SU-DHL-6 (cell line): ENCODE measurements at regions not wholly inside any gene's neighbourhood (a gene's known extent, or its start where the extent isn't known, plus 50 kb on each side); places are given as distances from the start of the nearest gene placed in this dataset.
A peak's percentile ranks its signal among the peaks of the same experiment; 100 is the strongest.

Experiments used
- H2AFZ ChIP-seq: fragments of 200-600 bp; sonication (generic); 2 replicates; pipeline ENCODE4 v1.6.1; 2014; ENCODE audit warnings: low read depth, mild to moderate bottlenecking, moderate library complexity, mixed read lengths, antibody characterized with exemption, low read length; ENCODE audit not compliant: severe bottlenecking
- H3F3A ChIP-seq: fragments of 200-600 bp; shearing (Covaris generic); 2 replicates; pipeline ENCODE4 v1.6.0; 2016; ENCODE audit warnings: antibody characterized with exemption, mild to moderate bottlenecking; ENCODE audit not compliant: insufficient read depth
- H3K27ac ChIP-seq: fragments of 200-600 bp; sonication (generic); 2 replicates; pipeline ENCODE4 v1.5.1; 2016; ENCODE audit warnings: low read depth, mild to moderate bottlenecking, low read length, moderate library complexity, mixed read lengths
- H3K27me3 ChIP-seq: fragments of 200-600 bp; sonication (generic), shearing (Covaris generic); 2 replicates; pipeline ENCODE4 v1.6.0; 2014; ENCODE audit warnings: mild to moderate bottlenecking, low read length
- H3K36me3 ChIP-seq: fragments of 200-600 bp; sonication (generic); 2 replicates; pipeline ENCODE4 v1.6.1; 2014; ENCODE audit warnings: mild to moderate bottlenecking, low read length, mixed read lengths
- H3K4me2 ChIP-seq: fragments of 300-600, 200-600 bp; shearing (Covaris generic), sonication (generic); 2 replicates; pipeline ENCODE4 v1.6.0; 2014; ENCODE audit warnings: low read length, low read depth, mild to moderate bottlenecking; ENCODE audit not compliant: poor library complexity, severe bottlenecking
- H3K4me3 ChIP-seq: fragments of 200-600 bp; sonication (generic); 2 replicates; pipeline ENCODE4 v1.5.1; 2014; ENCODE audit warnings: antibody characterized with exemption, low read length, mild to moderate bottlenecking, mixed read lengths; ENCODE audit not compliant: insufficient read depth, poor library complexity, severe bottlenecking
- H3K79me2 ChIP-seq: fragments of 200-600 bp; sonication (generic); 2 replicates; pipeline ENCODE4 v1.6.1; 2014; ENCODE audit warnings: mild to moderate bottlenecking, low read length, moderate library complexity; ENCODE audit not compliant: insufficient read depth
- H3K9ac ChIP-seq: fragments of 200-600 bp; sonication (generic); 2 replicates; pipeline ENCODE4 v1.7.0; 2014; ENCODE audit warnings: mild to moderate bottlenecking, low read length
- H3K9me2 ChIP-seq: fragments of 200-600 bp; sonication (generic); replicated peaks from 2 replicates; pipeline ENCODE4 v1.6.1; 2014; ENCODE audit warnings: low read length; ENCODE audit not compliant: insufficient read depth
- H3K9me3 ChIP-seq: fragments of 200-600 bp; sonication (generic); 2 replicates; pipeline ENCODE4 v1.6.1; 2014; ENCODE audit warnings: low read length, mixed read lengths; ENCODE audit not compliant: insufficient read depth
- H4K20me1 ChIP-seq: fragments of 200-600 bp; sonication (generic); 2 replicates; pipeline ENCODE4 v1.6.1; 2014; ENCODE audit warnings: low read depth, mild to moderate bottlenecking, antibody characterized with exemption, low read length, moderate library complexity, mixed read lengths
- EZH2phosphoT487 ChIP-seq: fragments of 200-600 bp; sonication (generic), shearing (Covaris generic); conservative IDR thresholded peaks from 2 replicates; pipeline ENCODE4 v1.6.1; 2018; ENCODE audit warnings: mild to moderate bottlenecking, antibody characterized with exemption, low read length, moderate library complexity, mixed read lengths
- TF ChIP-seq, protein P1 (sequence below): fragments of 200-600 bp; sonication (generic); IDR thresholded peaks from one replicate; pipeline ENCODE4 v1.5.1; 2017; ENCODE audit warnings: antibody characterized with exemption, mild to moderate bottlenecking, low read length, moderate library complexity; ENCODE audit not compliant: insufficient read depth, poor library complexity, severe bottlenecking

DNA sequence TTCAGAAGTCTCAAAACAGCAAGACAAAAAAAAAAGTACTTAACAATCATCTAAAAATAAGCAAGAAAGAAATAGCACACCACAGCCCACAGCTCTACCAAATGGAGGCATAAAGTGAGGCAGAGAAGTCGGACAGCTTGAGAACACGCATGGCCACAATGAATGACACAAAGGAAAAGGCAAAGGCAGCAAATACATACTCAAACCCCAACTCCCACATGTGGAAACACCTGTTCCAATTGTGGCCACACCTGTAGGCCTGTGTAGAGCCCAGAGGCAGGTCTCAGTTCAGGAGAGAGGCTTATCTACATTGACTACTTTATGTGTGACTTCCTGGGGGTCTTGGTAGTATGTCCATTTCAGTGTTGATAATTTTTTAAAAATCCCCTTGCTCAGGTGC, 543.5 kb downstream of the LMO4 start:
- H3K9ac ChIP-seq: peak overlapping the region; percentile 56
- H3K4me2 ChIP-seq: peak overlapping the region; percentile 80

DNA sequence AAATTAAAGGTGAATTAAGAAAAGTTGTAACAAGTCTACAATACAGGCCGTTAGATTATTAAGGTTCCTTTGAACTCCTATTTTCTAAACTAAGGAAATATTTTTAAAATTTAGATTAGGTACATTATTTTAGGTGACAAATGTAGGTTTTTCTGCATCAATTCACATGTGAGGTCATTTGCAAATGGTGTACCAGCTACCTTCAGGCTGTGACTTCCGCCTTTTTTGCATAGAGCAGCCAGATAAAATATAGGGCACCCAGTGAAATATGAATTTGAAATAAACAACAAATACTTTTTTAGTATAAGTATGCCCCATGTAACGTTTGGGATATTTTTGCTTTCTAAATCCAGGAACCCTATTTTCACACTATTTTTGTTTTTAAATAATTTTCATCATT, 544.0 kb downstream of the LMO4 start:
- Histone ChIP-seq H3K9me3 (no peaks in the 10 kb centered on the region), H3K9me2 (no peaks in the 10 kb centered on the region), H3F3A (peaks cover 53% of the 10 kb centered on the region), H3K4me3 (peak overlapping the region; percentile 31), H3K27ac (peak overlapping the region; percentile 99), H3K27me3 (no peaks in the 10 kb centered on the region), H4K20me1 (no peaks in the 10 kb centered on the region), H3K36me3 (no peaks in the 10 kb centered on the region), H3K79me2 (no peaks in the 10 kb centered on the region), H3K9ac (peak overlapping the region; percentile 56), H3K4me2 (peak overlapping the region; percentile 80), H2AFZ (no peak overlapping the region)
- TF ChIP-seq EZH2phosphoT487: no peak
- TF ChIP-seq, protein P1, sequence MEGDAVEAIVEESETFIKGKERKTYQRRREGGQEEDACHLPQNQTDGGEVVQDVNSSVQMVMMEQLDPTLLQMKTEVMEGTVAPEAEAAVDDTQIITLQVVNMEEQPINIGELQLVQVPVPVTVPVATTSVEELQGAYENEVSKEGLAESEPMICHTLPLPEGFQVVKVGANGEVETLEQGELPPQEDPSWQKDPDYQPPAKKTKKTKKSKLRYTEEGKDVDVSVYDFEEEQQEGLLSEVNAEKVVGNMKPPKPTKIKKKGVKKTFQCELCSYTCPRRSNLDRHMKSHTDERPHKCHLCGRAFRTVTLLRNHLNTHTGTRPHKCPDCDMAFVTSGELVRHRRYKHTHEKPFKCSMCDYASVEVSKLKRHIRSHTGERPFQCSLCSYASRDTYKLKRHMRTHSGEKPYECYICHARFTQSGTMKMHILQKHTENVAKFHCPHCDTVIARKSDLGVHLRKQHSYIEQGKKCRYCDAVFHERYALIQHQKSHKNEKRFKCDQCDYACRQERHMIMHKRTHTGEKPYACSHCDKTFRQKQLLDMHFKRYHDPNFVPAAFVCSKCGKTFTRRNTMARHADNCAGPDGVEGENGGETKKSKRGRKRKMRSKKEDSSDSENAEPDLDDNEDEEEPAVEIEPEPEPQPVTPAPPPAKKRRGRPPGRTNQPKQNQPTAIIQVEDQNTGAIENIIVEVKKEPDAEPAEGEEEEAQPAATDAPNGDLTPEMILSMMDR: no peak

More for the DNA sequence above, 543.5 kb downstream of the LMO4 start:
- no peak for TF ChIP-seq EZH2phosphoT487
- TF ChIP-seq, protein P1: no peak
- no peak overlapping the region for H2AFZ ChIP-seq
- peaks cover 54% of the 10 kb centered on the region for H3F3A ChIP-seq
- peak overlapping the region; percentile 29 for H3K4me3 ChIP-seq
- no peaks in the 10 kb centered on the region for H3K9me2 ChIP-seq
- H3K36me3 ChIP-seq: no peaks in the 10 kb centered on the region
- H4K20me1 ChIP-seq: no peaks in the 10 kb centered on the region
- peak overlapping the region; percentile 99 for H3K27ac ChIP-seq
- no peaks in the 10 kb centered on the region for H3K79me2 ChIP-seq
- H3K9me3 ChIP-seq: no peaks in the 10 kb centered on the region
- H3K27me3 ChIP-seq: no peaks in the 10 kb centered on the region

DNA sequence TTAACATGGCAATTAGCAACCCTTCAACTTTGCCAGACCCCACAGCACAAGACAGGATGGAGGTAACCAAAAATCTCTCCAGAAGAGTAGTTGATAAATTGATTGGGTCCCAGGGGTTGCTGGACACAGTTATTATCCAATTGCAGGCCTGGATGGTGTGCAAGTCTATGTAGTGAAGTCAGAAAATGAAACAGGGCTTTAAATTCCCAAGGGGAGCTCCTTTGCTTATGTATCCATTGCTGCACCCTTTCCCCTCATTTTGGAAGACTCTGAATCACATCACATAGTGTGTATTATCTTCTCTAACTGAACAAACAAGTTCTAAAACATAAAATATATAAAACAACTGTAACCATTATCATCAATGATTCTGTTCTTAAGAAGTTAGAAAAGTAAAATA, 550.2 kb downstream of the LMO4 start:
- no peak overlapping the region for H2AFZ ChIP-seq
- H3F3A ChIP-seq: peaks cover 20% of the 10 kb centered on the region
- no peak overlapping the region for H3K4me2 ChIP-seq
- no peak overlapping the region for H3K27ac ChIP-seq
- no peak overlapping the region for H3K4me3 ChIP-seq
- no peaks in the 10 kb centered on the region for H3K9me2 ChIP-seq
- no peak overlapping the region for H3K9ac ChIP-seq
- TF ChIP-seq, protein P1: no peak
- TF ChIP-seq EZH2phosphoT487: no peak
- H3K9me3 ChIP-seq: no peaks in the 10 kb centered on the region
- H3K36me3 ChIP-seq: no peaks in the 10 kb centered on the region
- no peaks in the 10 kb centered on the region for H3K27me3 ChIP-seq
- no peaks in the 10 kb centered on the region for H4K20me1 ChIP-seq
- no peaks in the 10 kb centered on the region for H3K79me2 ChIP-seq
